ENCODE measurements at regions not wholly inside any gene's neighbourhood (a gene's known extent, or its start where the extent isn't known, plus 50 kb on each side); places are given as distances from the start of the nearest gene placed in this dataset.

DNA sequence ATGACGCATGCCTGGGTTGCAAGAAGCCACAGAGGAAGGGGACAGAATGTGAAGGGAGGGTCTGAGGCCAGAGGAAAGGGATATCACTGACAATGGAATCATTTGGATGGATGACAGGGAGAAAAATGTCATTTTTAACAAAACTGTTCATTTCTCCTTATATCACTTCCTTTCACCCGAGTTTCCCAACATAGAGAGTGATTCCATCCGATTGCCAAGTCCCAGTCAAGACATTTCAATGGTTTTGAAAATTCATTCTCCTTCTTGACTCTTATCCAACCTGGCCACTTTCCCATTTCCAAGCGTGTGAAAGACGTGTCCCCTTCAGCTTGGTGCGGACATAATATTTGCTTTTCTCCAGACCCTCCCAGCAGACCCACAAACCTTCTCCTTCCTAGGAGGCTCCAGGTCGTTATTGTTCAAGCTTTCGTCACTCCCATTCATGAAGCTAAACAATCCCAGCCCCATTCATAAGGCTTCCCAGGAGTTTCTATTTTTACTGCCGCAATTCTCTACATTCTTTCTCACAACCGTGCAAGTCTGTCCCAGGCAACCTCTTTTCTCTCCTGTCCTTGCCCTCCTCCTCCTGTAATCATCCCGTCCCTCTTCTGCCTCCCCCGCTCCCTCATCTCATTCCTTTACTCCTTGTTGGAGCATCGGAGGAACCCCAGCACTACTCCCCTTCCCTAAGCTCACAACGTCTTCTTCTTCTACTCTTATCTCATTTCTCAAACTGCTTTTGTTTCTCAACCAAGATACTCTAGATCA lies 301.3 kb upstream of the KLF6 start:
- Histone ChIP-seq H3K27me3 (ENCODE audit: control insufficient read depth in 4 of 4, insufficient read depth in 4 of 4, low read length in 3 of 4) (no peaks in the 10 kb centered on the region), H3K36me3 (ENCODE audit: control insufficient read depth in 4 of 4, insufficient read depth in 3 of 4, low read depth in 1 of 4, low read length in 3 of 4) (no peaks in the 10 kb centered on the region), H3K9ac (ENCODE audit: low read depth in 1 of 2, low read length in 2 of 2) (no peak overlapping the region), H3K4me1 (ENCODE audit: control insufficient read depth in 4 of 4, insufficient read depth in 4 of 4, low read length in 3 of 4) (peaks cover 0 to 3% (median 0%) of the 10 kb centered on the region in 4 donors), H3K9me3 (ENCODE audit: control insufficient read depth in 4 of 4, low read length in 3 of 4) (no peaks in the 10 kb centered on the region), H3K27ac (ENCODE audit: low read depth in 1 of 2, low read length in 2 of 2) (peak overlapping the region in 1 of 2 donors; percentile 25), H3K4me3 (ENCODE audit: low read depth in 1 of 3, low read length in 3 of 3) (no peak overlapping the region)
- 66% methylated on average over 14 of the region's 14 CpGs for WGBS
- no peak for DNase-seq (ENCODE audit: low spot score)
- TF ChIP-seq TAF1 (conservative IDR thresholded peaks at IDR 0.05) (no peak), NR2F2 (IDR thresholded peaks at IDR 0.05) (peak; percentile 38), MAX (IDR thresholded peaks at IDR 0.05) (no peak), FOXA1 (IDR thresholded peaks at IDR 0.05) (no peak), HNF4G (IDR thresholded peaks at IDR 0.05) (no peak), ATF3 (IDR thresholded peaks at IDR 0.05) (no peak), EGR1 (IDR thresholded peaks at IDR 0.05; ENCODE audit: low read depth in 2 of 2) (no peak)
- TF ChIP-seq, protein P1, sequence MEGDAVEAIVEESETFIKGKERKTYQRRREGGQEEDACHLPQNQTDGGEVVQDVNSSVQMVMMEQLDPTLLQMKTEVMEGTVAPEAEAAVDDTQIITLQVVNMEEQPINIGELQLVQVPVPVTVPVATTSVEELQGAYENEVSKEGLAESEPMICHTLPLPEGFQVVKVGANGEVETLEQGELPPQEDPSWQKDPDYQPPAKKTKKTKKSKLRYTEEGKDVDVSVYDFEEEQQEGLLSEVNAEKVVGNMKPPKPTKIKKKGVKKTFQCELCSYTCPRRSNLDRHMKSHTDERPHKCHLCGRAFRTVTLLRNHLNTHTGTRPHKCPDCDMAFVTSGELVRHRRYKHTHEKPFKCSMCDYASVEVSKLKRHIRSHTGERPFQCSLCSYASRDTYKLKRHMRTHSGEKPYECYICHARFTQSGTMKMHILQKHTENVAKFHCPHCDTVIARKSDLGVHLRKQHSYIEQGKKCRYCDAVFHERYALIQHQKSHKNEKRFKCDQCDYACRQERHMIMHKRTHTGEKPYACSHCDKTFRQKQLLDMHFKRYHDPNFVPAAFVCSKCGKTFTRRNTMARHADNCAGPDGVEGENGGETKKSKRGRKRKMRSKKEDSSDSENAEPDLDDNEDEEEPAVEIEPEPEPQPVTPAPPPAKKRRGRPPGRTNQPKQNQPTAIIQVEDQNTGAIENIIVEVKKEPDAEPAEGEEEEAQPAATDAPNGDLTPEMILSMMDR (IDR thresholded peaks at IDR 0.05; ENCODE audit: low read depth, low read length, missing input control) = no peak

DNA sequence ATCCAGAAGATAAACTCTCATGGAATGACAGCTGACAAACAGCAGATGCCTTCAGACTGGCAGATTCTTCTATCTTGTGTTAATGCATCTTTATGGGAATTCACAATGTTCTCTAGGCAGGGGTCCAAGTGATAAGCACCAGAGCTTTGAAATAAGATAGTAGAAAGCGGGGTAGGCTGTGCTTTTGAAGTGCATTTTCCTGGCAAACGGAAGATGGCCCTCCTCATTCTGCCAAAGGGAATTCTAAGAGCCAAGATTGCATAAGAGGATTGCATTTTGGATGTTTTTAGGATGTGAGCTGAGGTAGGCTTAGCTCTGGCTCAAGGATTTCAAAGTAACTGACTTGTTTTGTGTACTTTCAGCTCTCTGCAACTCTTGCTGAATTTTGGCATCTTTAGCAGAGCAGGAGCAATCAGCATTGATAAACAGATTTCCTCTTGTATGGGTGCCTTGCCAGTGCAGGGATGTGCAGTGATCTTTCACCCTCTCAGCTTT lies 298.5 kb upstream of the KLF6 start:
- no peak overlapping the region for H3K4me3 ChIP-seq (ENCODE audit: low read depth in 1 of 3, low read length in 3 of 3)
- H3K9ac ChIP-seq (ENCODE audit: low read depth in 1 of 2, low read length in 2 of 2) = no peak overlapping the region
- H3K4me1 ChIP-seq (ENCODE audit: control insufficient read depth in 4 of 4, insufficient read depth in 4 of 4, low read length in 3 of 4) = peaks cover 0 to 3% (median 0%) of the 10 kb centered on the region in 4 donors
- WGBS = 42% methylated on average over 2 of the region's 2 CpGs
- H3K36me3 ChIP-seq (ENCODE audit: control insufficient read depth in 4 of 4, insufficient read depth in 3 of 4, low read depth in 1 of 4, low read length in 3 of 4) = no peaks in the 10 kb centered on the region
- H3K27me3 ChIP-seq (ENCODE audit: control insufficient read depth in 4 of 4, insufficient read depth in 4 of 4, low read length in 3 of 4) = no peaks in the 10 kb centered on the region
- H3K27ac ChIP-seq (ENCODE audit: low read depth in 1 of 2, low read length in 2 of 2) = peak overlapping the region in 1 of 2 donors; percentile 38
- TF ChIP-seq RAD21 (IDR thresholded peaks at IDR 0.05) = peak in 1 of 2 donors; percentile 32
- TF ChIP-seq SP1 (IDR thresholded peaks at IDR 0.05) = no peak
- TF ChIP-seq NR2F2 (IDR thresholded peaks at IDR 0.05) = peak; percentile 66
- no peak for DNase-seq (ENCODE audit: low spot score)
- H3K9me3 ChIP-seq (ENCODE audit: control insufficient read depth in 4 of 4, low read length in 3 of 4) = no peaks in the 10 kb centered on the region

DNA sequence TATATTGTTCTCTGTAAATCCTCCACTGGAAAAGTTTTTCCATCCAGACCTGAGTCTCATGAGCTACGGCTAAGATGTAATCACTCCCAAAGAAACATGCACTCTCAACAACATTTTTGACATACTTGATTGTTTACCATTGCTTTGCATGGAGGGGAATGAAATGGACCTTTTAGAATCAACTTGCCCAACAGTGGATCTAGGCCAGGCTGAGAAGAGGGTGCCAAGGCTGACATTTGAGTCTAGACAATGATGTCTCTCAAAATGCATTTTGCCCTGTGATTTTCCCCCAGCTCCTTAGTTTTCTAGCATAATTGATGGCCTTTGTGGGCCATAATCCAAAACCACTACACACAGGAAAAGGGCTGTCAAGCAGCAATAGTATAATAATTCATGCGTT lies 297.9 kb upstream of the KLF6 start:
- DNase-seq (ENCODE audit: low spot score) = no peak
- no peak overlapping the region for H3K4me3 ChIP-seq (ENCODE audit: low read depth in 1 of 3, low read length in 3 of 3)
- no peak for TF ChIP-seq ATF3 (IDR thresholded peaks at IDR 0.05)
- TF ChIP-seq ZBTB33 (IDR thresholded peaks at IDR 0.05) = no peak
- no peak for TF ChIP-seq JUND (IDR thresholded peaks at IDR 0.05)
- WGBS = 76% methylated on average over 2 of the region's 2 CpGs
- H3K4me1 ChIP-seq (ENCODE audit: control insufficient read depth in 4 of 4, insufficient read depth in 4 of 4, low read length in 3 of 4) = peaks cover 0 to 3% (median 0%) of the 10 kb centered on the region in 4 donors
- no peaks in the 10 kb centered on the region for H3K9me3 ChIP-seq (ENCODE audit: control insufficient read depth in 4 of 4, low read length in 3 of 4)
- peak overlapping the region in 1 of 2 donors; percentile 38 for H3K27ac ChIP-seq (ENCODE audit: low read depth in 1 of 2, low read length in 2 of 2)
- H3K9ac ChIP-seq (ENCODE audit: low read depth in 1 of 2, low read length in 2 of 2) = no peak overlapping the region
- no peaks in the 10 kb centered on the region for H3K36me3 ChIP-seq (ENCODE audit: control insufficient read depth in 4 of 4, insufficient read depth in 3 of 4, low read depth in 1 of 4, low read length in 3 of 4)
- H3K27me3 ChIP-seq (ENCODE audit: control insufficient read depth in 4 of 4, insufficient read depth in 4 of 4, low read length in 3 of 4) = no peaks in the 10 kb centered on the region

All from liver (tissue), 8 donors.